Activated CD4-positive, alpha-beta T cell treated with anti-CD3 and anti-CD28 coated beads, Interleukin-2, Interleukin-6, amounts not matched to agents 100 ng/mL and 50 ng/mL, durations not matched to agents 16 hours and 8 hours (primary cell): ENCODE measurements at regions not wholly inside any gene's neighbourhood (a gene's known extent, or its start where the extent isn't known, plus 50 kb on each side); places are given as distances from the start of the nearest gene placed in this dataset.
"Not testable (repeated sequence)": the region's sequence is repeated elsewhere in the genome, so short reads cannot be mapped to it uniquely, and the experiment has no call there.

Experiments used
- DNase-seq: peaks from one replicate; pipeline ENCODE4 v3.0.0-alpha.2; 2020

GRCh38 chr9:106728860-106729259, 134.1 kb upstream of the ZNF462 start:
- no peak for DNase-seq

GRCh38 chr9:106731910-106732309, 131.1 kb upstream of the ZNF462 start:
- DNase-seq = no peak

GRCh38 chr9:106733828-106734380, 129.1 kb upstream of the ZNF462 start:
- DNase-seq = no peak

- DNase-seq = no peak
These were observed 125.5 kb upstream of the ZNF462 start for GRCh38 chr9:106737516-106737915.

GRCh38 chr9:106738109-106738508, 124.9 kb upstream of the ZNF462 start:
- no peak for DNase-seq

- no peak for DNase-seq
These were observed 117.5 kb upstream of the ZNF462 start for GRCh38 chr9:106745457-106745856.

- no peak for DNase-seq
These were observed 117.1 kb upstream of the ZNF462 start for GRCh38 chr9:106745876-106746275.

- no peak for DNase-seq
These were observed 111.3 kb upstream of the ZNF462 start for GRCh38 chr9:106751681-106752080.

GRCh38 chr9:106752581-106752980, 110.4 kb upstream of the ZNF462 start:
- DNase-seq = no peak

- no peak for DNase-seq
These were observed 109.8 kb upstream of the ZNF462 start for GRCh38 chr9:106753155-106753671.

GRCh38 chr9:106755736-106756135, 107.2 kb upstream of the ZNF462 start:
- DNase-seq = no peak

- DNase-seq = no peak
These were observed 105.5 kb upstream of the ZNF462 start for GRCh38 chr9:106757514-106757913.

GRCh38 chr9:106758911-106759310, 104.1 kb upstream of the ZNF462 start:
- no peak for DNase-seq

GRCh38 chr9:106761493-106761892, 101.5 kb upstream of the ZNF462 start:
- DNase-seq = no peak

- DNase-seq = no peak
These were observed 96.3 kb upstream of the ZNF462 start for GRCh38 chr9:106766616-106767015.

GRCh38 chr9:106769331-106769730, 93.6 kb upstream of the ZNF462 start:
- no peak for DNase-seq

- DNase-seq = no peak
These were observed 91.4 kb upstream of the ZNF462 start for GRCh38 chr9:106771608-106772007.

- no peak for DNase-seq
These were observed 90.3 kb upstream of the ZNF462 start for GRCh38 chr9:106772523-106773290.

- DNase-seq = no peak
These were observed 89.2 kb upstream of the ZNF462 start for GRCh38 chr9:106773750-106774149.

GRCh38 chr9:106775960-106776359, 87.0 kb upstream of the ZNF462 start:
- no peak for DNase-seq

- no peak for DNase-seq
These were observed 83.2 kb upstream of the ZNF462 start for GRCh38 chr9:106779796-106780195.

- DNase-seq = no peak
These were observed 79.8 kb upstream of the ZNF462 start for GRCh38 chr9:106783121-106783520.

- no peak for DNase-seq
These were observed 78.9 kb upstream of the ZNF462 start for GRCh38 chr9:106784076-106784475.

GRCh38 chr9:106785200-106785599, 77.8 kb upstream of the ZNF462 start:
- no peak for DNase-seq

GRCh38 chr9:106788021-106788420, 74.9 kb upstream of the ZNF462 start:
- DNase-seq = not testable (repeated sequence)
